Endothelial cell of umbilical vein (primary cell): ENCODE measurements at regions not wholly inside any gene's neighbourhood (a gene's known extent, or its start where the extent isn't known, plus 50 kb on each side); places are given as distances from the start of the nearest gene placed in this dataset.

Experiments
- BruUV-seq: library from RNA; stranded (reverse); fragments of 400-500 nt; replicated peaks from 2 replicates; lab custom pipeline; 2021; lab: Mats Ljungman, UMichigan
- CTCF ChIA-PET: fragments of 300-600, 350-600 bp; sonication (Branson Sonifier 250); formaldehyde crosslinking; loops from one replicate; lab custom pipeline; 2021; ENCODE audit warnings: antibody characterized with exemption, inconsistent platforms; lab: Charles Lee
- POLR2A ChIA-PET: fragments of 300-600, 350-600 bp; sonication (Branson Sonifier 250); formaldehyde crosslinking; loops from one replicate; lab custom pipeline; 2021; ENCODE audit warnings: antibody characterized with exemption, inconsistent platforms; lab: Charles Lee
- DNase-seq: peaks from one replicate; pipeline ENCODE4 v3.0.0-alpha.2; 2011; ENCODE audit warnings: low read depth, low spot score
- FAIRE-seq: peaks from 2 replicates; lab custom pipeline; 2011; peaks lifted over from hg19 to GRCh38; lab: Jason Lieb, UNC
- H2AFZ ChIP-seq: 2 replicates; pipeline ENCODE4 v1.6.0; 2012; ENCODE audit warnings: low read depth, low read length, control low read depth, inconsistent platforms
- H3K27ac ChIP-seq: 2 replicates; pipeline ENCODE4 v1.5.1; 2011; ENCODE audit warnings: low read depth, mild to moderate bottlenecking, control low read depth, low read length, moderate library complexity; ENCODE audit not compliant: insufficient read depth
- H3K27me3 ChIP-seq, 2 experiments: 2 replicates each; pipeline versions ENCODE4 v1.6.0 to v1.6.1; 2011; ENCODE audit warnings: low read length in 2 of 2, mixed read lengths in 1 of 2; ENCODE audit not compliant: control insufficient read depth in 2 of 2, insufficient read depth in 2 of 2
- H3K36me3 ChIP-seq, 2 experiments: 2 replicates in 1 of 2; 3 replicates in 1 of 2; pipeline ENCODE4 v1.5.1; 2011; ENCODE audit warnings: low read length in 2 of 2, mild to moderate bottlenecking in 1 of 2, moderate library complexity in 1 of 2; ENCODE audit not compliant: control insufficient read depth in 2 of 2, insufficient read depth in 2 of 2; ENCODE audit errors: extremely low read depth in 1 of 2
- H3K4me1 ChIP-seq: 3 replicates; pipeline ENCODE4 v1.5.1; 2011; ENCODE audit warnings: mild to moderate bottlenecking, low read length; ENCODE audit not compliant: control insufficient read depth, insufficient read depth; ENCODE audit errors: extremely low read depth
- H3K4me2 ChIP-seq: 2 replicates; pipeline ENCODE4 v1.6.1; 2011; ENCODE audit warnings: low read length, control low read depth, mixed read lengths; ENCODE audit not compliant: insufficient read depth
- H3K4me3 ChIP-seq, 3 experiments: fragments of 200-600 bp in 1 of 3; sonication (generic), shearing (Covaris generic) in 1 of 3; replicated peaks in 1 of 3; 2 replicates each; pipeline ENCODE4 v1.5.1; 2011 to 2016; ENCODE audit warnings: control low read depth in 3 of 3, low read length in 3 of 3, mild to moderate bottlenecking in 2 of 3, inconsistent platforms in 1 of 3, low read depth in 1 of 3, moderate library complexity in 1 of 3; ENCODE audit not compliant: insufficient read depth in 1 of 3
- H3K79me2 ChIP-seq: 2 replicates; pipeline ENCODE4 v1.6.0; 2012; ENCODE audit warnings: low read length, inconsistent platforms; ENCODE audit not compliant: control insufficient read depth, insufficient read depth
- H3K9ac ChIP-seq: replicated peaks from 2 replicates; pipeline ENCODE3; 2011; ENCODE audit warnings: low read length, control low read depth; ENCODE audit not compliant: insufficient read depth; ENCODE audit errors: extremely low read depth
- H3K9me1 ChIP-seq: replicated peaks from 3 replicates; pipeline ENCODE4 v1.6.0; 2011; ENCODE audit warnings: mild to moderate bottlenecking, low read length; ENCODE audit not compliant: control insufficient read depth, insufficient read depth; ENCODE audit errors: extremely low read depth
- H3K9me3 ChIP-seq: replicated peaks from 2 replicates; pipeline ENCODE4 v1.5.1; 2012; ENCODE audit warnings: low read length, inconsistent platforms; ENCODE audit not compliant: control insufficient read depth, insufficient read depth
- H4K20me1 ChIP-seq: replicated peaks from 2 replicates; pipeline ENCODE3; 2011; ENCODE audit warnings: mild to moderate bottlenecking, low read length; ENCODE audit not compliant: control insufficient read depth, insufficient read depth; ENCODE audit errors: extremely low read depth
- CTCF ChIP-seq, 2 donors: IDR thresholded peaks; 1 replicate in 1 of 2; 2 replicates in 1 of 2; pipeline ENCODE4 v1.5.1; 2011; ENCODE audit warnings: low read length in 2 of 2, mild to moderate bottlenecking in 2 of 2, moderate library complexity in 2 of 2, control low read depth in 1 of 2, inconsistent platforms in 1 of 2, low read depth in 1 of 2; ENCODE audit not compliant: insufficient read depth in 1 of 2; ENCODE audit errors: extremely low read depth in 1 of 2
- EZH2 ChIP-seq: IDR thresholded peaks from 2 replicates; pipeline ENCODE4 v1.6.1; 2012; ENCODE audit warnings: borderline replicate concordance, low read depth, mild to moderate bottlenecking, moderate library complexity, low read length, inconsistent platforms; ENCODE audit not compliant: severe bottlenecking
- FOS ChIP-seq: IDR thresholded peaks from 2 replicates; pipeline ENCODE4 v1.6.1; 2011; ENCODE audit warnings: mild to moderate bottlenecking, low read length, moderate library complexity, borderline replicate concordance; ENCODE audit not compliant: insufficient read depth
- GATA2 ChIP-seq: IDR thresholded peaks from 2 replicates; pipeline ENCODE4 v1.7.0; 2011; ENCODE audit warnings: low read depth, mild to moderate bottlenecking, moderate library complexity, mixed read lengths, low read length; ENCODE audit not compliant: insufficient read length, insufficient read depth
- JUN ChIP-seq: IDR thresholded peaks from 2 replicates; pipeline ENCODE4 v1.6.1; 2011; ENCODE audit warnings: borderline replicate concordance, low read depth; ENCODE audit not compliant: insufficient read length, insufficient read depth
- MYC ChIP-seq: IDR thresholded peaks from one replicate; pipeline ENCODE4 v1.6.1; 2011; ENCODE audit warnings: mild to moderate bottlenecking, low read depth, low read length
- POLR2A ChIP-seq: IDR thresholded peaks from 2 replicates; pipeline ENCODE4 v1.6.1; 2012; ENCODE audit warnings: low read depth, mild to moderate bottlenecking, control low read depth, low read length
- POLR2AphosphoS5 ChIP-seq: IDR thresholded peaks from 2 replicates; pipeline ENCODE4 v1.6.1; 2012; ENCODE audit warnings: low read depth, mild to moderate bottlenecking, control low read depth, low read length, moderate library complexity; ENCODE audit not compliant: insufficient read depth
- dilution Hi-C: fragments of 300-500 bp; cut with MboI; formaldehyde crosslinking; loops from one replicate; pipeline ENCODE4 v1.15.0; 2019; ENCODE audit warnings: low sequenced_read_pairs; ENCODE audit not compliant: extremely low pct_ligation_motif_present
- intact Hi-C: fragments of 100-400 bp; cut with micrococcal nuclease; formaldehyde crosslinking; loops from one replicate; pipeline ENCODE4 v1.10.0; 2022
- TF ChIP-seq, protein P1 (sequence below): IDR thresholded peaks from 2 replicates; pipeline ENCODE4 v1.6.1; 2011; ENCODE audit not compliant: insufficient read depth, insufficient read length

DNA sequence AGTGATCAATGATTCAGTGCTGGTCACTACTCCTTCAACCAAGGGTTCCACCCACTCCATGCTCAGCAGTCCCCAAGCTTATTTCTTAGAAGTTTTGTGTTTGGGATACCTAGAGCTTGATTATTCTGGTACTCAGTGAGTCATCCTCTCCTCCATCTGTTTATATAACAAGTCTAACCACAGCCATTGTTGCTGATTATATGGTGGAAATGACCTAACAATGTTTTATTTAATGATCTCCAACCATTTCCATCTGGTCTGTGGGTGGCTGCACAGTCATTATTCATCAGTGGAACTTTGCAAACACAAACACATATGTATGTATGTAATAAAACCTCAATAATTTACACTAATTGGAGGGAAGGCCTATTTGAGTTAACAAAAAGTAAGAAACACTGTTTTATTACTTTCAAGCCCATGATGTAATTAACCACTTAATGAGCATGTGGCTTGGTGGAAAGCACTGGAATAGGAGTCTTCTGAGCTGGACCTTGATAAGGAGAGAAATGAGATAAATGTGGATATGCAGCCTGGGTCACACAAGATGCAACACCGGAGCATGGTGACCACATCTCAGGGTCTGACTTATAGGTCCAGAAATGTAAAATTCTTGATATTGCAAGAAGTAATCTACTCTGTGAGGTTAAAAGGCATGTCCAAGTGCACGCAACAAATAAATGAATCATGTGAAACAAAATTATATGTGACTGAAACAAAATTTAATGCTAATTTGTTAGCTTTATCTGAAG lies 99.0 kb upstream of the WLS start:
- TF ChIP-seq POLR2A (peak; percentile 26), FOS (peak; percentile 97), CTCF (IDR thresholded peaks at IDR 0.05; ENCODE audit: extremely low read depth in 1 of 2, insufficient read depth in 1 of 2, low read depth in 1 of 2, low read length in 2 of 2) (no peak), POLR2AphosphoS5 (peak; percentile 64), MYC (no peak), JUN (peak; percentile 93), GATA2 (peak; percentile 52), EZH2 (no peak)
- TF ChIP-seq, protein P1, sequence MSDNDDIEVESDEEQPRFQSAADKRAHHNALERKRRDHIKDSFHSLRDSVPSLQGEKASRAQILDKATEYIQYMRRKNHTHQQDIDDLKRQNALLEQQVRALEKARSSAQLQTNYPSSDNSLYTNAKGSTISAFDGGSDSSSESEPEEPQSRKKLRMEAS, result no peak
- peaks cover 29% of the 10 kb centered on the region for H3K4me1 ChIP-seq
- dilution Hi-C loops, result loop anchor here (25.0 kb wide), 1 partner anchor 194 kb away; no protein-coding TSS in a partner anchor
- H3K9me1 ChIP-seq, result no peaks in the 10 kb centered on the region
- FAIRE-seq, result peak; percentile 93
- no peak overlapping the region for H3K4me2 ChIP-seq
- CTCF ChIA-PET, result interaction anchor here (0.8 to 5.1 kb wide), 11 partner anchors 9 to 215 kb away, joined by 3 to 34 read pairs (median 5); partner anchors contain the start of gene WLS
- H3K4me3 ChIP-seq, result no peak overlapping the region
- POLR2A ChIA-PET, result interaction anchor here (1.3 to 1.6 kb wide), 2 partner anchors 99 to 157 kb away, joined by 5 to 7 read pairs; partner anchors contain the start of gene WLS
- no peaks in the 10 kb centered on the region for H3K9me3 ChIP-seq
- no TSS peak for BruUV-seq
- no peaks in the 10 kb centered on the region for H3K79me2 ChIP-seq
- intact Hi-C loops, result loop anchor here (1.0 kb wide), 2 partner anchors 99 to 157 kb away; partner anchors contain the start of gene WLS
- no peaks in the 10 kb centered on the region for H3K36me3 ChIP-seq
- peak; percentile 87 for DNase-seq
- no peaks in the 10 kb centered on the region for H4K20me1 ChIP-seq
- H3K9ac ChIP-seq, result no peak overlapping the region
- H2AFZ ChIP-seq, result no peak overlapping the region
- H3K27ac ChIP-seq, result peak overlapping the region; percentile 30
- no peaks in the 10 kb centered on the region for H3K27me3 ChIP-seq
